HG03280 (cell line): ENCODE measurements at regions not wholly inside any gene's neighbourhood (a gene's known extent, or its start where the extent isn't known, plus 50 kb on each side); places are given as distances from the start of the nearest gene placed in this dataset.

Source experiments
- ATAC-seq: cut with Tn5 transposase; IDR thresholded peaks from one replicate; pipeline ENCODE4 v1.9.1; 2021; ENCODE audit warnings: mild to moderate bottlenecking, moderate library complexity; ENCODE audit not compliant: unreplicated experiment

DNA sequence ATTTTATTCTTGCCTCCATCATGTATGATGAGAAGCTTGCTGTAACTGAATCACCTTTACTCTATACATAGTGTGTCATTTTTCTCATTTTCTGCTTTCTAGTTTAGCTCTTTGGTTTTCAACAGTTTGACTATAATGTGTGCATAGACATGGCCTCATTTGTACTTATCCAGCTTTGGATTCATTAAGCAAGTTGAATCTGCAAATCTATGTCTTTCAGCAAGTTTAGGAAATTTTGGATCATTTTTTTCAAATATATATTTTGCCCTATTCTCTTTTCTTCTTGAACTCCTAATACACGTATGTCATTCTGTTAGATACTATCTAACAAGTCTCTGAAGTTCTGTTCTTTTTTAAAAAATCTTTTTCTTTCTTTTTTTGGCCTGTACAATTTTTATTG lies 57.8 kb downstream of the PRLHR start:
- ATAC-seq = no peak

DNA sequence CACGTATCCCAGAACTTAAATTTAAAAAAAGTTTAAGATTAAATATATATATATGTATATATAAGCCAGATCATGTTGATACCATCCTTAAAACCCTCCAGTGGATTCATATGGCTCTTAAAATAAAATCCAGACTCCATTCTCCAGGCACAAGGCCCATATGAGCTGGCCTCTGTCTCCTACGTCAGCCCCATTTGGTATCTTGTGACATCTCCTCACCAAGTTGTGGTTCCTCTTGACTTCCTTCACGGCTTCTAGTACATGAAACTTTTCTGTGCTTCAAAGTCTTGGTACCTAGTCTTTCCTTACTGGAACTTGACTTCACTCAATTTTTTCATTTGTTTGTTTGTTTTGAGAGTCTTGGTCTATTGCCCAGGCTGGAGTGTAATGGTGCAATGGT lies 61.3 kb downstream of the PRLHR start:
- ATAC-seq = no peak

DNA sequence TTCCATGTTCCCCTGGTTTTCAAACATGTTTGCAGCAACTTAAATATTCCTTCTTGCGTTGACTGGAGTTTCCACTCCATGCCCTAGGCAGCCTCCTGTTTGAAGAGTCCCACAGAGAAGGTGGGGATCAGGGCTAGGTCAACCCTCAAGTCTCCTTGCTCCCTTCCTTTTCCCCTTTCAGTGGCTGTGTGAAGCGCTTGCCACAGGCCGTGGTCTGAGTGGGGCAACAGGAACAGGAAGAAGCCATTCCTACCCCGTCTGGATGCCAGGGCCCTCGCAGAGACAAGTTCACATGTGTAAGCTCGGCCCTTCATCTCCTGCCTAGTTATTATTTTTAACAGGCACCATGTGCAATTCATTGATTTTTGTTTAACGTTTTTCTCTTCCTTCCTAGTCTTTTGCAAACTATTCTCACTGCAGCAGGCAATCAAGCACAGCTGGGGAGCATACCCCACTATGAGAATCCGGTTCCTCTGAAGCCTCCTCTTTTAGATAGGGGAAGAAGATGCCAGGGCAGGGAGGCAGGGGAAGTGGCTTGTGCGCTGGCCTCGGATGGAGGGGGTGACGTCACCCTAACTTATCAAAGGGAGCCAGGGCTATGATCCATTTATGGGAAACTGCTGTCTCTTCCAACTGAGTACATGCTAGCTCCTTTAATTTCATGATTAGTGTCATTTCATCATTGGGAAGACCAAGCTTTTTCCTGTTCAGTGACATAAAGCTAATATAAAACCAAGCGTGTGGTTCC lies 64.2 kb downstream of the PRLHR start:
- ATAC-seq = no peak

DNA sequence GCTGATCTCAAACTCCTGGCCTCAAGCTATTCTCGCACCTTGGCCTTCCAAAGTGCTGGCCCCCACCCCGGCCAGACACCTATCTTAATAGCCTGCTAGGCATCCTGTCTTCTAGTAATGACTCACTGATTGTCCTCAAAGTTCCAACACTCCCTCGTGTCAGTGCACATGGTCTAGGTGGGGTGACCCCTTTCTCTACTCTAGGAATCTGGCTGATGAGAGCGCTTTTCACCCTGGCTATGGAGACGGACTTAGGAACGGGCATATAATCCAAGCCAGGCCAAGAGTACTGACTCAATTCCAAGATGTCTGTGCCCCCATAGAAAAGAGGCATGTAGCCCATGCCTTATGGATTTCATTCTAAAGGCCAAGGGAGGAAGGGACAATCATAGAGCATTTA lies 67.0 kb downstream of the PRLHR start:
- ATAC-seq = no peak

DNA sequence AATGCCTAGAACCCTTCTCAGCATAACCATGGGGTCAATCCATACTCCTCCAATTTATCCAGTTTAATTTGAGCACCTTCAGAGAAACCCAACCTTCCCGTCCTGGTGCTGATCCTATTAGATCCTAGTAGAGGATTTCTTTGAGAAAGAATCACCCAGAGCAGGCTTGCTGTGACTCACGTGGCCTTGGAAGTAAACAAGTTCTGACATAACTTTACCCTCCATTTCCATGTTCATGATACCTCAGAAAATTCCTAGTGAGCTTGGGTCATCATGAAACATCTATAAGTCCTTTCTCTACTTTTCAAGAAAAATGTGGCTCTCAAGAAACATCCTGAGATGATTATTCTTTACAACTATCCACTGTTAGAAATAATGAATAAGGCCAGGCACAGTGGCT lies 71.7 kb downstream of the PRLHR start:
- no peak for ATAC-seq

DNA sequence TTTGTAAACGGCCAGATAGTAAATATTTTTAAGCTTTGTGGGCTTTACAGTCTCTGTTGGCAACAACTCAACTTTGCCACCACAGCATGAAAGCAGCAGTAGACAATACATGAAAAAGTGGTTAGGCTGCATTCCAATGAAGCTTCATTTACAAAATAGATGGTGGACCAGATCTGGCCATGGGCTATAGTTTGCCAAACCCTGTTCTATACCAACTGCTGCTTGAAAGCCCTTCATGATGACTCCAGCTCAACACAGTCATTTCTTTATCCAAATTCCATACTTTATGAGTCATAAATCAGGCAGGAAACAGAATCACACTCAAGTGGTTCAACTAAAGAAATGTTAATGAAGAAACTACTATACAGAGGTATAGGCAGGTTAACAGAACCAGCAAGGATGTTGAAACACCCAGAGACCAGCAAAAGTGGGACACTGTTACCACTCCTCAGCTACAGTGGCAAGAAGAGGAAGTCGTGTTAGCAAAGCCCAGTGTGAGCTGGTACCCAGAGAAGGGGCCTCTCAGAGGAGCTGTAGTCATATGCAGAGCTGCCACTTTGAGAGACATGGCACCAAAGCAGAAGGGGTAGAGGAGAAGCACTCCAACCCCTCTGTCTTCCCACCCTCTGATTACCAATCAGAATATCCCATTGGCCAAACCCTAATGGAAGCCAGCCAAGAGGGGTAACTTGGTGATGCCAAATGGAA lies 72.5 kb downstream of the PRLHR start:
- ATAC-seq = no peak

DNA sequence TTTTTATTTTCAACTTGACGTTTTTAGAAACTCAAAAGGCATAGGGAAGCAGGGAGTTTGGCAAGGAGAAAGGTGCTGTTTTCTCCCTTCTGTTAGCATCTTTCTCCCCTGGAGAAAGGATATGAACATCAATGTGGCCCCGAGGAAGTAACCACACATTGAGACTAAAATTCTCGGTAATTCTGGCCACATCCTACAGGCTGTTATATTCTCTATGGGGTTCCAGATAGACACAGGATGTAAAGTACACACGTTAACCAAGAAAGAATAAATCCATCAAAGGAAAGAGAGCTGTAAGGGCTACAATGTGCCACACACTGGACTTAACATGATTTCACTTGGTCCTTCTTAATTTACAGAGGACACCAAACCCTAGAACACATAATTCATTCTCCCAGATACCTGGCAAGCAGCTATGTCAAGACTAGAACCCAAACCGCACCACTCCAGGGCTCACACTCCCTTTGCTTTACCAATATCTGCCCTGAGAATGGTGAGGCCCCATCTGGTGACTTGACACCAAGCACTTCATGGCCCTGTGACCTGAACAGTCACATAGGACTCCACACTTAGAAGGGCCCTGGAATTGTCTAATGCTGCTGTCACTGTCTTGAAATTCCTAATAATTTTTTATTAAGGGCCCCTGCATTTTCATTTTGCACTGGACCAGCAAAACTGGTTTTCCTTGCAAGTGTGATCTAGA lies 73.9 kb downstream of the PRLHR start:
- no peak for ATAC-seq

DNA sequence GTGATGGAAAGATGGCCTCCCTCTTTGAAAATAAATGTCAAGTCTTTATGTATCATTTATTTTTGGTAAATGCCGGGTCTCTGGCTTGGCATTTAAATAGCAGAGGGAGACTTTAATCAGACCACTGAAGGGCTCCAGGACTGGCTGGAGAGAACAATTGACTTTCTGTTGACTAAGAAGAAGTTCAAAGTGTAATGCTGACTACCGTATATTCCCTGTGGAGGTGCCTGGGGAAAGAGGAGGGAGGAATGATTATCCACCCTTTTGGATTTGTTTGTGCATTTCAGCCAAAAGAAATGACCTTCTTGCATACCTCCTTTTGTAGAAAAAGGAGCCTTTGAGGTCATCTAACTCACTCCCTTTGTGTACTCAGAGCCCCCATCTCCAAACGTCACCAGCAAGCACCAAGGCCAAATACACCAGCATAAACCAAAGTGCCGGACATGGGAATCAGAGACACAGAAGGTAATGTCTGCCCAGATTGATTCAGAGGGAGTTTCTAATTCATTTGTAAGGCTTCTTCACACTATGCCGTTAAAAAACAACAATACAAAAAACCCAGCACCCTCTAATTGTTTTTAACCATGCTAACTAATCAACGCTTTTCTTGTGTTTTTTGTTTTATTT lies 75.2 kb downstream of the PRLHR start:
- ATAC-seq = no peak

DNA sequence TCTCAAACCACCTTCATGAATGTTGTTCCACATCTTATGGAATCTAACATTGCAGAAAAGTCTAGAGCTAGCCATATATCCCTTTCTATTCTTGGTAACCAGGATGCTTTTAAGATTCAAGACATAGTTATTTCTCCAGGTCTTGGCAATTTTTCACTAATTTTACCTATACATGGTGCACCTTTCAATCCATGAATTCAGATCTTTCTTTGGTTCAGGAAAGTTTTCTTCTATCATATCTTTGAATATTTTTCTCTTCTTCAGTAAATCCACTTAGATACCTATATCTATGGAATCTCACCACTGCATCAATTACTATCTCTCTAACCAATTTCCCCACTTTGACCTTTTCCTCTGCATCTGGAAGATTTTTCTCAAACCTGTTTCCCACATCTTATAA lies 77.4 kb downstream of the PRLHR start:
- ATAC-seq = no peak

DNA sequence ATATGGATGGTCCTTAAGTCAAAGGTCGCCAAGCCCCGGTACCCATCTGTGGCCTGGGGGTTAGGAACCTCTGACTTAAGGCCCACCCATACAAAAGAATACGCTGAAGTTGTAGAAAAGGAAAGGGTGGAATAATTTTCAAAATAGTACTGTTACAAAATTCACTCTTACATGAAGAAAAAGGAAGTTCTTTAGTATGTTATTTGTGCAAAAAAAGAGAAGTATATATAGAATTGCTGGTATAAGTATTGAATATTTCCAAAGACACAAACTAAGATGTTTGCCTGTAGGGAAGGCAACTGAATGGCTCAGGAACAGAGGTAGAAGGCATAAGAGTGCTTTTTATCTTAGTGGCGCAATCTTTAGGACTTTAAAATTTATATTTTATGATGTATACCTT lies 78.7 kb downstream of the PRLHR start:
- no peak for ATAC-seq

DNA sequence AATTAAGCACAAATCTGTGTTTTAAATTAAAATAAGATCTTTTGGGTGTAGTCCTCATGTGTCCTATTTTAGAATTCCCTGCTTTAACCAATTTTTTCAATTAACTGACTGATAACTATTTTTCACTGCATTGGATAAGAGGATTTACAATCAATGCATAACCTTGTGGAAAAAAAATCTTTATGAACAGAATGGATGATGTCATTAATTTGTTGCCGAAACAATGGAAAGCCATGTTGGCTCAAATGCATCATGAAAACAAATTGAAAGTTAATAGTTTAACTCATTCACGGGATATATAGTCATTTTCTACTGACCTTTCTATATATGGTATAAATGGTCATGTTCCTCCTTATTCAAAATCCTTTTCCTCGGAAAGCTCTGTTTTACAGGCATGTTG lies 82.3 kb downstream of the PRLHR start:
- no peak for ATAC-seq

DNA sequence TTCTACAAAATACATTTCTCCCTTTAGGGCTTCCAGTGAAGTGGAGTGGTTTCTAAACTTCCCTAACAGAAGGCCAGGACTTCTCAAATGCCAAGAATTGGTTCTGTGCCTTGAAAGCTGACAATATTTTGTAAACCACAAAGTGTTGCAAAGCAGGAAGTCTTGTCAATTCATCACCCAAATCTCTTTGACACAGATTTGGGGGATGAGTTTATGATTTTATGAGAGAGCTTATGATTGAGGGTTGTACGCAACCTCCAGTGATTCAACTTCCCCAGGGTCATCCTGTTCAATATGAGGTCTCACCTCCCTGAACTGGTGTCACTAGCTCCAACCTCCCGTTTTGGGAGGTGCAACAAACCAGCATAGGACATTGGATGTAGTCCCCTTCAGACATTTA lies 83.7 kb downstream of the PRLHR start:
- no peak for ATAC-seq

DNA sequence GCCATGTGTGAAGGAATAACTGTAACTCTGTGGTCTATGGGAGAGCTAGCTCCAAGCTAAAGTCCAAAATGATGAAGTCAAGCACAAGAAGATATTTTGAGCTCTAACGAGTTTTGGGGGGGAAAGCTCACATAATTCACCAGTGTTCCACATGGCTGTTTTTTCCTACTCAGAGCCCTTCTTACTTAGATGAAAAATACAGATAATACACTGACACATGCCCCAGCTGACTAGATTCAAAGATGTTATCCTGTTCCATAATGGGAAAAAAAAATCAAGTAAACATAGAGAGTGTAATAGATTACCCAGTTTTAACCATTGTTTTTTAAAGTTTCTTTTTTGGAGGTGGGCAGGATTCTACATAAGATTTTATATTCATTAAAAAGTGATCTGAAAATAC lies 86.6 kb downstream of the PRLHR start:
- ATAC-seq = no peak

DNA sequence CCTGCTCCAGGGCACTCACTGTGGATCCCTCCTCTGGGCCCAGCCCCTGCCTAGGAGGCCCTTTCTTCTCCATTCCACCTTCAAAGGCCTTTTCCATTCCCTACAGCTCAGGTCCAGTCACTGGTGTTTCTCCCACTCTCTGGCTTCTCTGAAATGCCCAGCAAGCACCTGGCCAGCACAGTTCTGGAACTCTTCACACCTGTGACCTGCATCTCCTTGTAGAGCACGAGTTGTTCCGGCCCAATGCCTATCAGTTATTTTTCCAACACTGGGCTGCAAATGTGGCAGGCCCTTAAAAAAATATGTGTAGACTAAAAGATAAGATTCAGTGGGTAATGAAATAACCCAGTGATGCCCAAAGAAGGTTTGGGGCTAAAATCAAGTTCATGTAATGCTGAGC lies 87.1 kb downstream of the PRLHR start:
- ATAC-seq = no peak

DNA sequence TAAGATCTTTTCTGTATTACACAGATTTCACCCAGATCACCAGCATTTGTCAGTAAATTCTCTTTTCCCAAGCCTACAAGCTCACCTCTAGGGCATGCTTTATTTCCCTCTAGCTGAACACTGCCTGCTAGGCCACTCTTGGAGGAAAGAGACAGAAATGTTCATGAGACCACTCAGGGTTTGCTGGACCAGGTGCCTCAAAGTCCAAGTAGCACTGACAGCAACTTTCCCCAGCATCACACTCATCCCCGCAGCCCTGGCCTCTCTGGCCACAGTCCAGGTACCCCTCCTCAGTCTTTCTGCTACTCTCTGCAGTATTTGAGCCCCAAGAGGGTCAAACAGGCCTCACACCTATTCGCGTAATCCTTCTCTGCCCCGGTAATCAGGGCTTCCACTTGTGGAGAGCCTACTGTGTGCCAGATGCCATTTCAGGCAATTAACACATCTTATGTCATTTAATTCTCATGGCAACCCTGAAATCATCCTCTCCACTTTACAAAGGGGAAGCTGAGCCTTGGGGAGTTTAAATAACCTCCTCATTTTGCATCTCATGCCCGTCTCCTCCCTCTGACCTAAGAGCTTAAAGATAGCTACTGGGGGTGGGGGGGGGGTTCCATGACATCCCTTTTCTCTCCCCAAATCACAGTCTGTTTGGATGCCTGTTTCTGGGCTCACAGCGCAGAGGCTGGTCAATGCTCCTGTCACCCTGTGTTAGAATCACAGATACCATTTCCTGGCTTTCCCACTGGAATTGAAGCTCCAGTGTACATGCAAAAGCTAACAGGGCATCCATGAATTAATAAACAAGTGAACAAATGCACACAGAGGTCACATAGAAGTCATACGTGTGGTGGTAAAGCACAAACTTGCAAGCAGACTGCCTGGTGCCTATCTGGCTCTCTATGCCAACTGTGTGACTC lies 88.5 kb downstream of the PRLHR start:
- ATAC-seq = no peak

DNA sequence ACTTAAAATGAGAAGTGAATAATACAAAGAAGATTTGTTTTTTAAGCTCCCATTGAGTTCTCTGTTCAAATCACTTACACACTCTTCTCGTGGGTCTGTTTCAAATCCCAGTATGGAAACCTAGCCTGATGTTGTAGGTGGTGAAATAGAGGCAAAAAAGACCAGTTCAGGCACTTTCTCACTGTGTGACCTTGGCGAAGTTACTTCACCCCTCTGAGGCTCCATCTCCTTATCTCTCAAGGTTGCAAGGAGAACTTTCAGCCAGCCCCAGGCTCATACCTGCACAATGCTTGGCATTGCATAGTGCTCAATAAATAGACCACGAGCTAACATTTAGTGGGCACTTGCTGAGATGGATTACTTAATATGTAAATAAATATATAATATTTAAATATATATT lies 90.1 kb downstream of the PRLHR start:
- no peak for ATAC-seq

DNA sequence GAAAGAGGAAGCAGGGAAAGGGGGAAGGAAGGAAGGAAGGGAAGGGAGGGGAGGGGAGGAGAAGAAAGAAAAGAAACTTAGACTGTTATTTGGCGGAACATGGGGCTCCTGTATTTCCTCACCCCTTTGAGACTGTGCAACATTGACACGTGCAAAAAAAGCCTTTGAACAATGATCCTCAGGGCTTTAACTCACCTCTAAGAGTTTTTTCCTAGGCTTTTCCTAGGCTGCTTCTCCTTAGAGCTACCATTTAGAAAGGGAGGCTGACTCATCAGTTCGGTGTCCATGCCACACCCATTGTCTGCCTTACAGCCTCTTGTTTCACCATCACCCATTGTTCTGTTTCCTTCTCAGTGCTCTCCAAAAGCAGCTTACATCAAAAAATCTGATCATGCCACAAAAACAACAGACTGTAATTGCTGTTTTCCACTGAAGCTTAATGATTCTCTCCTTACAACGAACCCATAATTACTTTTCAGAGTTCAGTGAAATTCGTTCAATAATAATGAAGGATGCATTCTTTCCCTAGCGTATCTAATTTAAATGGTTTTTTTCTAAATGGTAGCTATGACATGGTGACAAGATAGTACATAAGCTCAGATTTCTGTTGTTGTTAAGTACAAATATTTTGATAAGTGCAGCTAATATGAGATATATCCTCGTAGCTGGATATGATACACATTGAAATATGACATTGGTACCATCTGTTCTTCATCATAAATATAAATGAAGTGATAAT lies 90.8 kb downstream of the PRLHR start:
- no peak for ATAC-seq

DNA sequence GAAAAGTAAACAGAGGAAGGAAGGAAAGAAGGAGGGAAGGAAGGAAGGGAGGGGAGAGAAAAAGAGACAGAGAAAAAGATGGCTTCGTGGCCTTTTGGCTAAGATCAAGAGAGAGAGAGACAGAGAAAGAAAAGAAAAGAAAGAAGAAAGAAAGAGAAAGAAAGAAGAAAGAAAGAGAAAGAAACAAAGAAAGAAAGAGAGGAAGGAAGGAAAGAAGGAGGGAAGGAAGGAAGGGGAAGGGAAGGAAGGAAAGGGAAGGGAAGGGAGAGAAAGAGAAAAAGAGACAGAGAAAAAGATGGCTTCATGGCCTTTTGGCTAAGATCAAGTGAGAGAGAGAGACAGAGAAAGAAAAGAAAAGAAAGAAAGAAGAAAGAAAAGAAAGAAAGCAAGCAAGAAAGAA lies 91.4 kb downstream of the PRLHR start:
- no peak for ATAC-seq

DNA sequence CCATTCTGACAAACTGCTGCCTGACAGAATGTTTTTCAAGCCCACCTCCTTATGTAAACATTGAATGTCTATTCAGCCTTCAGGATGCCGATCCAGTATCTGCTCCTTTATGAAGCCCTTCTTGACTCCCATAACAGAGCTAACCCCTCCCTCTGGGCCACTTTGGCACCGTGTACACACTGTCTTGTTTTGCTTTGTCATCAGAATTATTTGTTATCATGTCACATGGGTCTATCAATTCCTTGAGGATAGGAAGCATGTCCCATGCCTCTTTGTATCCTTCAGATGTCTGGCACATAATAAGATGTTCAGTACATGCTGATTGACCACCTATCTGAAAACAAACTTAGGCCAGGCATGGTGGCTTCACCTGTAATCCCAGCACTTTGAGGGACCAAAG lies 92.3 kb downstream of the PRLHR start:
- no peak for ATAC-seq
